ENCODE measurements at regions not wholly inside any gene's neighbourhood (a gene's known extent, or its start where the extent isn't known, plus 50 kb on each side); places are given as distances from the start of the nearest gene placed in this dataset.

- Histone ChIP-seq H3K27me3 (ENCODE audit: insufficient read depth, low read length, poor library complexity) (peaks cover 17% of the 10 kb centered on the region), H3K27ac (ENCODE audit: low read length) (no peak overlapping the region), H3K4me2 (ENCODE audit: insufficient read depth, low read length) (no peak overlapping the region)
Observed at GRCh38 chr2:234731236-234731635, 220.6 kb upstream of the SH3BP4 start.

GRCh38 chr2:234730066-234730640, 221.7 kb upstream of the SH3BP4 start:
- no peak overlapping the region for H3K9ac ChIP-seq (ENCODE audit: low read depth, low read length)
- DNase-seq (no peak), ATAC-seq (ENCODE audit: insufficient read depth, low read depth) (no peak)
- TF ChIP-seq EZH2 (IDR thresholded peaks at IDR 0.05; ENCODE audit: borderline replicate concordance, low read depth, low read length, severe bottlenecking): no peak
- TF ChIP-seq, protein P1, sequence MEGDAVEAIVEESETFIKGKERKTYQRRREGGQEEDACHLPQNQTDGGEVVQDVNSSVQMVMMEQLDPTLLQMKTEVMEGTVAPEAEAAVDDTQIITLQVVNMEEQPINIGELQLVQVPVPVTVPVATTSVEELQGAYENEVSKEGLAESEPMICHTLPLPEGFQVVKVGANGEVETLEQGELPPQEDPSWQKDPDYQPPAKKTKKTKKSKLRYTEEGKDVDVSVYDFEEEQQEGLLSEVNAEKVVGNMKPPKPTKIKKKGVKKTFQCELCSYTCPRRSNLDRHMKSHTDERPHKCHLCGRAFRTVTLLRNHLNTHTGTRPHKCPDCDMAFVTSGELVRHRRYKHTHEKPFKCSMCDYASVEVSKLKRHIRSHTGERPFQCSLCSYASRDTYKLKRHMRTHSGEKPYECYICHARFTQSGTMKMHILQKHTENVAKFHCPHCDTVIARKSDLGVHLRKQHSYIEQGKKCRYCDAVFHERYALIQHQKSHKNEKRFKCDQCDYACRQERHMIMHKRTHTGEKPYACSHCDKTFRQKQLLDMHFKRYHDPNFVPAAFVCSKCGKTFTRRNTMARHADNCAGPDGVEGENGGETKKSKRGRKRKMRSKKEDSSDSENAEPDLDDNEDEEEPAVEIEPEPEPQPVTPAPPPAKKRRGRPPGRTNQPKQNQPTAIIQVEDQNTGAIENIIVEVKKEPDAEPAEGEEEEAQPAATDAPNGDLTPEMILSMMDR (IDR thresholded peaks at IDR 0.05; ENCODE audit: borderline replicate concordance, extremely low read depth, low read length, poor library complexity, severe bottlenecking): no peak
- H3K4me2 ChIP-seq (ENCODE audit: insufficient read depth, low read length): no peak overlapping the region
- H3K27ac ChIP-seq (ENCODE audit: low read length): no peak overlapping the region
- no peaks in the 10 kb centered on the region for H3K79me2 ChIP-seq (ENCODE audit: insufficient read depth, low read length)
- H3K36me3 ChIP-seq (ENCODE audit: insufficient read depth, low read length): no peaks in the 10 kb centered on the region
- H4K20me1 ChIP-seq (ENCODE audit: insufficient read depth, low read length): no peaks in the 10 kb centered on the region
- H3K4me1 ChIP-seq (ENCODE audit: insufficient read depth, low read length): no peaks in the 10 kb centered on the region
- H2AFZ ChIP-seq (ENCODE audit: low read depth, low read length): no peak overlapping the region
- peaks cover 23% of the 10 kb centered on the region for H3K27me3 ChIP-seq (ENCODE audit: insufficient read depth, low read length, poor library complexity)
- no peak overlapping the region for H3K4me3 ChIP-seq (ENCODE audit: low read depth in 1 of 2, low read length in 2 of 2)
- H3K9me3 ChIP-seq (ENCODE audit: insufficient read depth, low read length, severe bottlenecking): peaks cover 2% of the 10 kb centered on the region

More at GRCh38 chr2:234731236-234731635, 220.6 kb upstream of the SH3BP4 start:
- no peaks in the 10 kb centered on the region for H3K79me2 ChIP-seq (ENCODE audit: insufficient read depth, low read length)
- no peak for ATAC-seq (ENCODE audit: insufficient read depth, low read depth)
- H3K9me3 ChIP-seq (ENCODE audit: insufficient read depth, low read length, severe bottlenecking): peaks cover 3% of the 10 kb centered on the region
- H3K36me3 ChIP-seq (ENCODE audit: insufficient read depth, low read length): no peaks in the 10 kb centered on the region
- TF ChIP-seq, protein P1 (IDR thresholded peaks at IDR 0.05; ENCODE audit: borderline replicate concordance, extremely low read depth, low read length, poor library complexity, severe bottlenecking): no peak
- TF ChIP-seq EZH2 (IDR thresholded peaks at IDR 0.05; ENCODE audit: borderline replicate concordance, low read depth, low read length, severe bottlenecking): no peak
- H2AFZ ChIP-seq (ENCODE audit: low read depth, low read length): no peak overlapping the region
- H3K4me1 ChIP-seq (ENCODE audit: insufficient read depth, low read length): no peaks in the 10 kb centered on the region
- H3K4me3 ChIP-seq (ENCODE audit: low read depth in 1 of 2, low read length in 2 of 2): no peak overlapping the region
- DNase-seq: no peak
- H3K9ac ChIP-seq (ENCODE audit: low read depth, low read length): no peak overlapping the region
- H4K20me1 ChIP-seq (ENCODE audit: insufficient read depth, low read length): no peaks in the 10 kb centered on the region

DNA sequence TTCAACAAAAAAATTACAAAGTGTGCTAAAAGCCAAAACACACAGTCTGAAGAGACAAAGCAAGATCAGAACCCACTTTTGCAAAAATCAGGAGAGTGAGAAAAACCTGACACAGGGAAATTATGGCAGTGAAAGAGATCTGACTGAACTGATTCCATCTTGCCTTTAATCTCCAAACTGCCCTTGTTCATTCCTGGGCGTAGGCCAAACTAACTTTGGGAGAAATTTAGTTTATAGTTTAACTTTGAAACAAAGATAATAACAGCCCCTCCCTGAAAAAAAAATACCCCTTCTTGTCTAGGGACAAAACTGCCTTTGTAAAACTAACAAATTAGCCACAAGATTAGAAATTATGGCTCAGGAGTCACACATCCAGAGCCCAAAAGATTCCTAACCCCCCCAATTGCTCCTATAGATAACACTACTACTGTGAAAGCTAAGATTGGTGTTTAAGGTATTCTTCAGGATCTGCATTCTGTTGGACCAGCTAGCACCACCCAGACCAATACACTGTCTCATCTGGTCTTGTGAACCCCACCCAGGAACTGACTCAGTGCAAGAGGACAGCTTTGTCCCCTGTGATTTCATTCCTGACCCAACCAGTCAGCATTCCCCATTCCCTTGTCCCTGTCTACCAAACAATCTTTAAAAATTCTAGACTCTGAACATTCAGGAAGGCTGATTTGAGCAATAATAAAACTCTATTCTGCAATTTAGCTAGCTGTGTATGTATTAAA, 226.1 kb upstream of the SH3BP4 start:
- no peaks in the 10 kb centered on the region for H4K20me1 ChIP-seq (ENCODE audit: insufficient read depth, low read length)
- H3K79me2 ChIP-seq (ENCODE audit: insufficient read depth, low read length): no peaks in the 10 kb centered on the region
- no peak overlapping the region for H3K27ac ChIP-seq (ENCODE audit: low read length)
- H3K4me1 ChIP-seq (ENCODE audit: insufficient read depth, low read length): no peaks in the 10 kb centered on the region
- ATAC-seq (ENCODE audit: insufficient read depth, low read depth) (no peak), DNase-seq (no peak)
- H3K9me3 ChIP-seq (ENCODE audit: insufficient read depth, low read length, severe bottlenecking): no peaks in the 10 kb centered on the region
- TF ChIP-seq, protein P1 (IDR thresholded peaks at IDR 0.05; ENCODE audit: borderline replicate concordance, extremely low read depth, low read length, poor library complexity, severe bottlenecking): no peak
- no peak for TF ChIP-seq EZH2 (IDR thresholded peaks at IDR 0.05; ENCODE audit: borderline replicate concordance, low read depth, low read length, severe bottlenecking)
- no peak overlapping the region for H3K4me3 ChIP-seq (ENCODE audit: low read depth in 1 of 2, low read length in 2 of 2)
- no peak overlapping the region for H2AFZ ChIP-seq (ENCODE audit: low read depth, low read length)
- H3K4me2 ChIP-seq (ENCODE audit: insufficient read depth, low read length): no peak overlapping the region
- H3K27me3 ChIP-seq (ENCODE audit: insufficient read depth, low read length, poor library complexity): peaks cover 18% of the 10 kb centered on the region
- no peaks in the 10 kb centered on the region for H3K36me3 ChIP-seq (ENCODE audit: insufficient read depth, low read length)
- no peak overlapping the region for H3K9ac ChIP-seq (ENCODE audit: low read depth, low read length)

Measured in DND-41 (cell line).